ENCODE measurements at regions not wholly inside any gene's neighbourhood (a gene's known extent, or its start where the extent isn't known, plus 50 kb on each side); places are given as distances from the start of the nearest gene placed in this dataset.

- H4K91ac ChIP-seq (ENCODE audit: insufficient read length, low read depth, low read length), result no peak overlapping the region
- no peaks in the 10 kb centered on the region for H3K4me1 ChIP-seq (ENCODE audit: insufficient read depth, low read length)
- H2BK20ac ChIP-seq (ENCODE audit: low read depth, low read length, poor library complexity, severe bottlenecking), result no peak overlapping the region
- no peaks in the 10 kb centered on the region for H3K9me3 Mint-ChIP-seq
- H2BK5ac ChIP-seq (ENCODE audit: insufficient read length, low read length), result no peak overlapping the region
- H3K4me1 Mint-ChIP-seq, result no peaks in the 10 kb centered on the region
- H3K36me3 Mint-ChIP-seq (ENCODE audit: insufficient read depth in 1 of 3, low read depth in 3 of 3), result no peaks in the 10 kb centered on the region
- H3T11ph ChIP-seq (ENCODE audit: low read length), result no peak overlapping the region
- H3K27ac Mint-ChIP-seq, result no peak overlapping the region
- H2BK120ac ChIP-seq (ENCODE audit: low read depth, low read length, poor library complexity, severe bottlenecking), result no peak overlapping the region
- H3K79me2 ChIP-seq (ENCODE audit: insufficient read depth, low read length), result no peaks in the 10 kb centered on the region
- H3K14ac ChIP-seq (ENCODE audit: insufficient read depth, low read length), result no peak overlapping the region
- DNase-seq, result no peak
- no peak for TF ChIP-seq CTCF (conservative IDR thresholded peaks at IDR 0.05)
- no peak overlapping the region for H3K18ac ChIP-seq (ENCODE audit: insufficient read length, low read depth, low read length)
- H3K4me2 ChIP-seq (ENCODE audit: insufficient read depth, insufficient read length, low read length), result no peak overlapping the region
- H2BK15ac ChIP-seq (ENCODE audit: low read depth, low read length), result no peak overlapping the region
- no peaks in the 10 kb centered on the region for H3K9me3 ChIP-seq (ENCODE audit: control insufficient read depth, low read depth, low read length)
- no peak overlapping the region for H3K23ac ChIP-seq (ENCODE audit: insufficient read length, low read depth, low read length)
- H2AK5ac ChIP-seq (ENCODE audit: insufficient read length, low read length), result no peak overlapping the region
- no peak overlapping the region for H3K56ac ChIP-seq (ENCODE audit: insufficient read length, low read depth, low read length)
- no peaks in the 10 kb centered on the region for H3K79me1 ChIP-seq (ENCODE audit: insufficient read depth, low read depth, low read length, poor library complexity, severe bottlenecking)
- no peak overlapping the region for H2BK12ac ChIP-seq (ENCODE audit: insufficient read length, low read depth, low read length)
- H3K23me2 ChIP-seq (ENCODE audit: insufficient read length, low read depth, low read length, poor library complexity, severe bottlenecking), result no peaks in the 10 kb centered on the region
- no peak overlapping the region for H3K9ac ChIP-seq (ENCODE audit: extremely low read depth, insufficient read length, low read length)
- H3K27me3 ChIP-seq (ENCODE audit: insufficient read depth, low read length), result no peaks in the 10 kb centered on the region
- WGBS (ENCODE audit: extremely low coverage, insufficient read length, low lambda C conversion rate), result no CpG with 5 or more reads among the region's 1 CpG
- H3K27ac ChIP-seq (ENCODE audit: insufficient read length, low read depth, low read length), result no peak overlapping the region
- H3K4me3 Mint-ChIP-seq, result no peak overlapping the region
- H4K5ac ChIP-seq (ENCODE audit: insufficient read length, low read depth, low read length), result no peak overlapping the region
- H4K8ac ChIP-seq (replicated peaks; ENCODE audit: insufficient read length, low read depth, low read length), result no peak overlapping the region
- no peak overlapping the region for H2AFZ ChIP-seq (ENCODE audit: low read length)
- no peaks in the 10 kb centered on the region for H3K27me3 Mint-ChIP-seq (ENCODE audit: low read depth)
- H4K20me1 ChIP-seq (ENCODE audit: control insufficient read depth, insufficient read depth, insufficient read length), result no peaks in the 10 kb centered on the region
- no peak overlapping the region for H3K4ac ChIP-seq (ENCODE audit: low read depth, low read length)
Observed at GRCh38 chr1:105516068-105516467, 1540.4 kb upstream of the PRMT6 start.

Measured in H9 (cell line).